ENCODE measurements at regions not wholly inside any gene's neighbourhood (a gene's known extent, or its start where the extent isn't known, plus 50 kb on each side); places are given as distances from the start of the nearest gene placed in this dataset.

DNA sequence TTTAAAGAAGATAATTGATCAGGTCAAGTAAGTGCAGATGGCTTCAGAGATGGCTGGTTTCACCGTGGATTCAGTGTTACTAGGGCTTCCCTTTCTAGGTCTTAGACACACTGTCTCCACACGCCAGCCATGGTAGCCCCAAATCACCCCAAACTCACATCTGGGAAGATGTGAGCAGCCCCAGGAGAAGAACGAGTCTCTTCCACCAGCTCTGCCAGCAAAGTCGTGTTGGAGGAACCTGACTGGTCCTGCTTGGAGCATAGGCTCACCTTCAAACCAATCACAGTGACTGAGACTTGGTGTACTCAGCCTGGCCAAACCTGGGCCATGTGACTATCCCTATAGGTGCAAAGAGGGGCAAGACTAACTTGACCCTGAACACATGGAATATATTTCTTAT is 296.7 kb downstream of the RPLP1 start:
- TF ChIP-seq CTCF (IDR thresholded peaks at IDR 0.05; ENCODE audit: borderline replicate concordance, extremely low read depth, low read length, poor library complexity, severe bottlenecking) = no peak
- TF ChIP-seq EZH2 (IDR thresholded peaks at IDR 0.05; ENCODE audit: borderline replicate concordance, low read depth, low read length, severe bottlenecking) = no peak
